ENCODE measurements at regions not wholly inside any gene's neighbourhood (a gene's known extent, or its start where the extent isn't known, plus 50 kb on each side); places are given as distances from the start of the nearest gene placed in this dataset.

DNA sequence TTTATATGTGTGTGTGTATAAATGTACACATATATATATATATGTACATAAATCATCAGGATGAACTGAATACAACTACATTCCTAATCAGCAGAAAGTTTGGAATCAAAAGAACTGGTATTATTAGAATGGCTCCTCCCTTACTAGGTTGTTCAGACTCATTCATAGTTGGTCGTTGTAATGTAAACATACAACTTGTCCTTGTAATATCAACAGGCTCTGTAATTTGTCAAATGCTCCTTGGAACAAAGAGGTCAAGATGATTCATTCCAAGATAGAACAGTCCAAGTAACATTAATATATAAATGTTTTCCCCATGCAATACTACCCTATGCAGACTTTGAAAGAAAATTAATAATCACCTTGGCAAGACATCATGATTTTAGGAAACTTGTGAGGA is 351.4 kb upstream of the SMIM31 start:
- TF ChIP-seq, protein P1, sequence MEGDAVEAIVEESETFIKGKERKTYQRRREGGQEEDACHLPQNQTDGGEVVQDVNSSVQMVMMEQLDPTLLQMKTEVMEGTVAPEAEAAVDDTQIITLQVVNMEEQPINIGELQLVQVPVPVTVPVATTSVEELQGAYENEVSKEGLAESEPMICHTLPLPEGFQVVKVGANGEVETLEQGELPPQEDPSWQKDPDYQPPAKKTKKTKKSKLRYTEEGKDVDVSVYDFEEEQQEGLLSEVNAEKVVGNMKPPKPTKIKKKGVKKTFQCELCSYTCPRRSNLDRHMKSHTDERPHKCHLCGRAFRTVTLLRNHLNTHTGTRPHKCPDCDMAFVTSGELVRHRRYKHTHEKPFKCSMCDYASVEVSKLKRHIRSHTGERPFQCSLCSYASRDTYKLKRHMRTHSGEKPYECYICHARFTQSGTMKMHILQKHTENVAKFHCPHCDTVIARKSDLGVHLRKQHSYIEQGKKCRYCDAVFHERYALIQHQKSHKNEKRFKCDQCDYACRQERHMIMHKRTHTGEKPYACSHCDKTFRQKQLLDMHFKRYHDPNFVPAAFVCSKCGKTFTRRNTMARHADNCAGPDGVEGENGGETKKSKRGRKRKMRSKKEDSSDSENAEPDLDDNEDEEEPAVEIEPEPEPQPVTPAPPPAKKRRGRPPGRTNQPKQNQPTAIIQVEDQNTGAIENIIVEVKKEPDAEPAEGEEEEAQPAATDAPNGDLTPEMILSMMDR (IDR thresholded peaks at IDR 0.05): no peak
- TF ChIP-seq POLR2A (IDR thresholded peaks at IDR 0.05): no peak
- Histone ChIP-seq H3K9me3 (no peaks in the 10 kb centered on the region), H3K27me3 (no peaks in the 10 kb centered on the region), H3K36me3 (replicated peaks in 1 of 2; ENCODE audit: insufficient read depth in 1 of 2, low read depth in 2 of 2) (no peaks in the 10 kb centered on the region), H3K4me1 (no peaks in the 10 kb centered on the region), H3K27ac (no peak overlapping the region), H3K4me3 (no peak overlapping the region)
- DNase-seq: no peak
- ATAC-seq: no peak
- 9 to 14% methylated on average over 1 of the region's 1 CpG for WGBS, 2 donors
- intact Hi-C loops (cut with DNase I): no loop called here

DNA sequence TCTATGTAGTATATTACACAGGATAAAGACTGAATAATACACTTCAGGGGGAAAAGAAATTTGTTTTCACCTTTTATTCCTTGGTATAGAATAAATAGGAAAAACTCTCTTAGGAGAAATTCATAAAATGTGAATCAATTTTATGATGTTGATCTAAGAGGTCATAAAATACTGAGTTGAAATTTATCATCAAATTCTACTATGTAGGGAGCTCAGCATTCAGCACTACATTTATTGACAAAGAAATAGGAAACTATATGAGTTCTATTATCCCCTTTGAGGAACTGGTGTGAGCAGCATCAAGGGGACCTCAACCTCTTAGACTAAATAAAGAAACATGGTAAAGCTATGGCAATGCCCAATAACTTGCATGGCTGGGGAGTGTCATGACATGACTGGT is 348.2 kb upstream of the SMIM31 start:
- TF ChIP-seq, protein P1 (IDR thresholded peaks at IDR 0.05): no peak
- TF ChIP-seq POLR2A (IDR thresholded peaks at IDR 0.05): no peak
- Histone ChIP-seq H3K9me3 (no peaks in the 10 kb centered on the region), H3K4me1 (no peaks in the 10 kb centered on the region), H3K27ac (no peak overlapping the region), H3K27me3 (no peaks in the 10 kb centered on the region), H3K4me3 (no peak overlapping the region), H3K36me3 (replicated peaks in 1 of 2; ENCODE audit: insufficient read depth in 1 of 2, low read depth in 2 of 2) (no peaks in the 10 kb centered on the region)
- DNase-seq (no peak), ATAC-seq (no peak)
- intact Hi-C loops (cut with DNase I): no loop called here

DNA sequence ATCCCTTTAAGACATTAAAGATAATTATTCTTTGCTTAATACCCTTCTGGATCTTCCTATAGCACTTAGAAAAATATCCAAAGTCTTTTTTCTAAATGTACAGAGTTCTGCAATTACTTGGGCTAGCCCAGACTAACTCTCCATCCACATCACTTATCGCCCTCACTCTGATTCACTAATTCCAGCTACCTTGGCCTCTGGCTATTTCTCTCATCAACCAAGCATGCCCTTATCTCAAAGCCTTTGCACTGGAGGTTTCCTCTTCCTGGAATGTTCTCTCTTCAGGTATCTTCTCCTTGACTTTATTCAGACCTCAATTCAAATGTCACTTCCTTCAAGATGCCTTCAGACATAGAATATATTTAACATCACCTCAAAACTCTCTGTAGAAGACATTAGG is 345.1 kb upstream of the SMIM31 start:
- DNase-seq: no peak
- intact Hi-C loops (cut with DNase I): no loop called here
- no peak overlapping the region for H3K4me3 ChIP-seq
- no peaks in the 10 kb centered on the region for H3K27me3 ChIP-seq
- no peaks in the 10 kb centered on the region for H3K36me3 ChIP-seq (replicated peaks in 1 of 2; ENCODE audit: insufficient read depth in 1 of 2, low read depth in 2 of 2)
- WGBS, 2 donors: 70 to 79% methylated on average over 1 of the region's 1 CpG
- H3K4me1 ChIP-seq: no peaks in the 10 kb centered on the region
- no peak for TF ChIP-seq POLR2A (IDR thresholded peaks at IDR 0.05)
- TF ChIP-seq, protein P1 (IDR thresholded peaks at IDR 0.05): no peak
- no peak overlapping the region for H3K27ac ChIP-seq
- no peaks in the 10 kb centered on the region for H3K9me3 ChIP-seq
- no peak for ATAC-seq

DNA sequence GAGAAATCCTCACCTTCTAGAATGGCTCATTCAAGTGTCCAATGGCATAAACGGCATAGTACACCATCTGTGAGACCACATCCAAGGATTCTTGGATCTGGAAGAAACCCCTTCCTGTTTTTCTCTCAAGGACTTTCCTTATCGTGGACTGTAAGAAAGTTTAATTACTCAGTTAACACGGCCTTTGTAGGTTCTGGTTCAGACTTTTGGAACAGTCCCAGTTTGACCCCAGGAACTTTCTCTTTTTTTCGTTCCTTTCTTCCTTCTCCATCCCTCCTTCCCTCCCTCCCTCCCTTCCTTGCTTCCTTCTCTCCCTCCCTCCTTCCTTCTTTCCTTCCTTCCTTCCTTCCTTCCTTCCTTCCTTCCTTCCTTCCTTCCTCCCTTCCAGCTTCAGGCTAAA is 343.5 kb upstream of the SMIM31 start:
- Histone ChIP-seq H3K36me3 (replicated peaks in 1 of 2; ENCODE audit: insufficient read depth in 1 of 2, low read depth in 2 of 2) (no peaks in the 10 kb centered on the region), H3K9me3 (no peaks in the 10 kb centered on the region), H3K27me3 (no peaks in the 10 kb centered on the region), H3K4me3 (no peak overlapping the region), H3K27ac (no peak overlapping the region), H3K4me1 (no peaks in the 10 kb centered on the region)
- intact Hi-C loops (cut with DNase I): no loop called here
- TF ChIP-seq, protein P1 (IDR thresholded peaks at IDR 0.05): no peak
- TF ChIP-seq POLR2A (IDR thresholded peaks at IDR 0.05): no peak
- no peak for DNase-seq
- WGBS, 2 donors: 42 to 44% methylated on average over 4 of the region's 4 CpGs
- ATAC-seq: no peak

GRCh38 chr4:164412246-164412645 is 341.7 kb upstream of the SMIM31 start:
- ATAC-seq: no peak
- Histone ChIP-seq H3K27me3 (no peaks in the 10 kb centered on the region), H3K4me1 (no peaks in the 10 kb centered on the region), H3K36me3 (replicated peaks in 1 of 2; ENCODE audit: insufficient read depth in 1 of 2, low read depth in 2 of 2) (no peaks in the 10 kb centered on the region), H3K4me3 (no peak overlapping the region), H3K9me3 (no peaks in the 10 kb centered on the region), H3K27ac (no peak overlapping the region)
- TF ChIP-seq, protein P1 (IDR thresholded peaks at IDR 0.05): no peak
- TF ChIP-seq POLR2A (IDR thresholded peaks at IDR 0.05): no peak
- WGBS, 2 donors: 46 to 52% methylated on average over 1 of the region's 1 CpG
- DNase-seq: no peak
- intact Hi-C loops (cut with DNase I): no loop called here

Measured in body of pancreas (tissue), 4 donors.